H9 (cell line): ENCODE measurements at regions not wholly inside any gene's neighbourhood (a gene's known extent, or its start where the extent isn't known, plus 50 kb on each side); places are given as distances from the start of the nearest gene placed in this dataset.

Experiments
- DNase-seq: peaks from one replicate; pipeline ENCODE4 v3.0.0-alpha.2; 2017
- H2AFZ ChIP-seq: one replicate; pipeline ENCODE4 v1.6.1; 2013; ENCODE audit warnings: mild to moderate bottlenecking, low read length, control low read depth, moderate library complexity
- H2AK5ac ChIP-seq: 2 replicates; pipeline ENCODE4 v1.6.1; 2013; ENCODE audit warnings: low read length, control low read depth, mixed read lengths; ENCODE audit not compliant: insufficient read length
- H2BK120ac ChIP-seq: one replicate; pipeline ENCODE4 v1.6.1; 2013; ENCODE audit warnings: low read depth, mild to moderate bottlenecking, low read length, control low read depth, inconsistent platforms; ENCODE audit not compliant: poor library complexity, severe bottlenecking
- H2BK12ac ChIP-seq: 2 replicates; pipeline ENCODE4 v1.6.1; 2013; ENCODE audit warnings: low read length, control low read depth, mixed read lengths, low read depth; ENCODE audit not compliant: insufficient read length
- H2BK15ac ChIP-seq: 2 replicates; pipeline ENCODE4 v1.6.1; 2013; ENCODE audit warnings: low read depth, low read length, control low read depth
- H2BK20ac ChIP-seq: one replicate; pipeline ENCODE4 v1.6.1; 2013; ENCODE audit warnings: low read depth, mild to moderate bottlenecking, low read length, control low read depth, inconsistent platforms; ENCODE audit not compliant: poor library complexity, severe bottlenecking
- H2BK5ac ChIP-seq: 2 replicates; pipeline ENCODE4 v1.6.1; 2013; ENCODE audit warnings: low read length, control low read depth, mixed read lengths; ENCODE audit not compliant: insufficient read length
- H3K14ac ChIP-seq: 2 replicates; pipeline ENCODE4 v1.6.1; 2013; ENCODE audit warnings: low read length, control low read depth; ENCODE audit not compliant: insufficient read depth
- H3K18ac ChIP-seq: 2 replicates; pipeline ENCODE4 v1.6.1; 2013; ENCODE audit warnings: low read depth, mild to moderate bottlenecking, mixed read lengths, low read length, control low read depth; ENCODE audit not compliant: insufficient read length
- H3K23ac ChIP-seq: 2 replicates; pipeline ENCODE4 v1.6.1; 2013; ENCODE audit warnings: low read length, control low read depth, mixed read lengths, low read depth; ENCODE audit not compliant: insufficient read length
- H3K23me2 ChIP-seq: 2 replicates; pipeline ENCODE4 v1.6.1; 2013; ENCODE audit warnings: low read depth, mild to moderate bottlenecking, mixed read lengths, low read length, control low read depth; ENCODE audit not compliant: insufficient read length, poor library complexity, severe bottlenecking
- H3K27ac ChIP-seq: 2 replicates; pipeline ENCODE4 v1.5.1; 2013; ENCODE audit warnings: low read length, control low read depth, mixed read lengths, low read depth; ENCODE audit not compliant: insufficient read length
- H3K27me3 ChIP-seq: 2 replicates; pipeline ENCODE4 v1.6.1; 2013; ENCODE audit warnings: low read length, control low read depth, inconsistent platforms; ENCODE audit not compliant: insufficient read depth
- H3K4ac ChIP-seq: 2 replicates; pipeline ENCODE4 v1.6.1; 2013; ENCODE audit warnings: low read depth, mild to moderate bottlenecking, control low read depth, inconsistent platforms, low read length, moderate library complexity
- H3K4me1 ChIP-seq: 2 replicates; pipeline ENCODE4 v1.6.1; 2013; ENCODE audit warnings: low read length, control low read depth, inconsistent platforms; ENCODE audit not compliant: insufficient read depth
- H3K4me2 ChIP-seq: 2 replicates; pipeline ENCODE4 v1.6.1; 2013; ENCODE audit warnings: low read length, control low read depth, mixed read lengths; ENCODE audit not compliant: insufficient read length, insufficient read depth
- H3K56ac ChIP-seq: 2 replicates; pipeline ENCODE4 v1.6.1; 2013; ENCODE audit warnings: low read depth, mild to moderate bottlenecking, mixed read lengths, low read length, control low read depth; ENCODE audit not compliant: insufficient read length
- H3K79me1 ChIP-seq: 2 replicates; pipeline ENCODE4 v1.6.1; 2013; ENCODE audit warnings: low read depth, mild to moderate bottlenecking, moderate library complexity, low read length, control low read depth, inconsistent platforms; ENCODE audit not compliant: insufficient read depth, poor library complexity, severe bottlenecking
- H3K79me2 ChIP-seq: 2 replicates; pipeline ENCODE4 v1.6.1; 2013; ENCODE audit warnings: low read length, control low read depth, inconsistent platforms; ENCODE audit not compliant: insufficient read depth
- H3K9ac ChIP-seq: 2 replicates; pipeline ENCODE4 v1.6.1; 2013; ENCODE audit warnings: low read length, control low read depth, mixed read lengths; ENCODE audit not compliant: insufficient read length; ENCODE audit errors: extremely low read depth
- H3K9me3 ChIP-seq: one replicate; pipeline ENCODE4 v1.6.1; 2013; ENCODE audit warnings: low read depth, low read length, inconsistent platforms; ENCODE audit not compliant: control insufficient read depth
- H3T11ph ChIP-seq: one replicate; pipeline ENCODE4 v1.6.1; 2013; ENCODE audit warnings: mild to moderate bottlenecking, low read length, control low read depth, inconsistent platforms
- H4K20me1 ChIP-seq: one replicate; pipeline ENCODE4 v1.6.1; 2013; ENCODE audit not compliant: control insufficient read depth, insufficient read length, insufficient read depth
- H4K5ac ChIP-seq: 2 replicates; pipeline ENCODE4 v1.6.1; 2013; ENCODE audit warnings: low read depth, mild to moderate bottlenecking, mixed read lengths, low read length, control low read depth; ENCODE audit not compliant: insufficient read length
- H4K8ac ChIP-seq: replicated peaks from 2 replicates; pipeline ENCODE4 v1.6.1; 2013; ENCODE audit warnings: low read length, control low read depth, mixed read lengths, low read depth; ENCODE audit not compliant: insufficient read length
- H4K91ac ChIP-seq: 2 replicates; pipeline ENCODE4 v1.6.1; 2013; ENCODE audit warnings: low read depth, mild to moderate bottlenecking, moderate library complexity, mixed read lengths, low read length, control low read depth; ENCODE audit not compliant: insufficient read length
- H3K27ac Mint-ChIP-seq, 3 experiments: 2 replicates in 2 of 3; 3 replicates in 1 of 3; pipeline ENCODE4 v1.8.0; 2020 to 2021; ENCODE audit warnings: mixed read lengths in 3 of 3, mild to moderate bottlenecking in 1 of 3, moderate library complexity in 1 of 3
- H3K27me3 Mint-ChIP-seq: 2 replicates; pipeline ENCODE4 v1.8.0; 2021; ENCODE audit warnings: low read depth, mild to moderate bottlenecking, moderate library complexity, mixed read lengths
- H3K36me3 Mint-ChIP-seq, 3 experiments: 2 replicates in 2 of 3; 3 replicates in 1 of 3; pipeline ENCODE4 v1.8.0; 2020 to 2021; ENCODE audit warnings: low read depth in 3 of 3, mixed read lengths in 3 of 3; ENCODE audit not compliant: insufficient read depth in 1 of 3
- H3K4me1 Mint-ChIP-seq, 2 experiments: 2 replicates each; pipeline ENCODE4 v1.8.0; 2020; ENCODE audit warnings: mixed read lengths in 2 of 2
- H3K4me3 Mint-ChIP-seq, 2 experiments: 2 replicates in 1 of 2; 3 replicates in 1 of 2; pipeline ENCODE4 v1.8.0; 2020 to 2021; ENCODE audit warnings: mild to moderate bottlenecking in 2 of 2, mixed read lengths in 2 of 2, moderate library complexity in 1 of 2
- H3K9me3 Mint-ChIP-seq, 2 experiments: 2 replicates in 1 of 2; 3 replicates in 1 of 2; pipeline ENCODE4 v1.8.0; 2020; ENCODE audit warnings: mild to moderate bottlenecking in 2 of 2, mixed read lengths in 2 of 2, moderate library complexity in 1 of 2
- WGBS: extraction: QIAGEN DNeasy Blood & Tissue Kit; methylation state at CpG from one replicate; pipeline ENCODE4 v1.1.7; 2013; ENCODE audit warnings: missing lambda C conversion rate, low lambda C conversion rate, mixed read lengths; ENCODE audit not compliant: insufficient read length; ENCODE audit errors: extremely low coverage; 5-methylcytosine and 5-hydroxymethylcytosine counted together
- TF ChIP-seq, protein P1 (sequence below): fragments of 200-600 bp; sonication (generic); conservative IDR thresholded peaks from 3 replicates; pipeline ENCODE4 v1.8.0; 2021; ENCODE audit warnings: antibody characterized with exemption, mild to moderate bottlenecking

DNA sequence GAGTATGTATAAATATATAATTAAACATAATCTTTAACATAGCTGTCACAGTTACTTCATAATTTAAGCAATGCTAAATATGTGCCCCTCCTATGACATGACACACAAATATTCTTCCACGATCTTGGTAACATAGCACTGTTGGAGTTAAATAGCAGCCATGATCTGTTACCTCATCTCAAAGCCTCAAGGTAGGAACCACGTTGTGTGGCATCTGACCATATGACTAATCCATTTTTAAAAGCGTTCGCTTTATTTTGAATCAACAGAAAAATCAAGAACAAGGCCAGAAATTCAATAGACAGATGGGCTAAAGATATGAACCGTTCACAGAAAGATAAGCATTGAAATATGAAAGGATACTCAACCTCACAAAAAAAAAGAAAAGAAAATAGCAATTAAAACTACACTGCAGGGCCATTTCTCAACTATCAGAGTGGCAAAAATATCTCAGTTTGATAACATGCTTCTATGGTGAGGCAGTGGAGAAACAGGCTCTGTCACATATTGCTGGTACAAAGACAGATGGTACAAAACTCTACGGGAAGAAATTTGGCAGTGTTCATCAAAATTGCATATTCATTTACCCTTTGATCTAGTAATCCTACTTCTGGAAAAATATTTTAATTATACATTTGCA lies 105.9 kb downstream of the TMX3 start:
- no peak overlapping the region for H3K9ac ChIP-seq
- no peaks in the 10 kb centered on the region for H3K23me2 ChIP-seq
- H3K9me3 ChIP-seq: no peaks in the 10 kb centered on the region
- no peaks in the 10 kb centered on the region for H4K20me1 ChIP-seq
- no peak overlapping the region for H3K18ac ChIP-seq
- no peak overlapping the region for H4K5ac ChIP-seq
- H3K27ac Mint-ChIP-seq: no peak overlapping the region
- no peak overlapping the region for H2AFZ ChIP-seq
- no peaks in the 10 kb centered on the region for H3K4me1 Mint-ChIP-seq
- no peak overlapping the region for H4K8ac ChIP-seq
- TF ChIP-seq, protein P1, sequence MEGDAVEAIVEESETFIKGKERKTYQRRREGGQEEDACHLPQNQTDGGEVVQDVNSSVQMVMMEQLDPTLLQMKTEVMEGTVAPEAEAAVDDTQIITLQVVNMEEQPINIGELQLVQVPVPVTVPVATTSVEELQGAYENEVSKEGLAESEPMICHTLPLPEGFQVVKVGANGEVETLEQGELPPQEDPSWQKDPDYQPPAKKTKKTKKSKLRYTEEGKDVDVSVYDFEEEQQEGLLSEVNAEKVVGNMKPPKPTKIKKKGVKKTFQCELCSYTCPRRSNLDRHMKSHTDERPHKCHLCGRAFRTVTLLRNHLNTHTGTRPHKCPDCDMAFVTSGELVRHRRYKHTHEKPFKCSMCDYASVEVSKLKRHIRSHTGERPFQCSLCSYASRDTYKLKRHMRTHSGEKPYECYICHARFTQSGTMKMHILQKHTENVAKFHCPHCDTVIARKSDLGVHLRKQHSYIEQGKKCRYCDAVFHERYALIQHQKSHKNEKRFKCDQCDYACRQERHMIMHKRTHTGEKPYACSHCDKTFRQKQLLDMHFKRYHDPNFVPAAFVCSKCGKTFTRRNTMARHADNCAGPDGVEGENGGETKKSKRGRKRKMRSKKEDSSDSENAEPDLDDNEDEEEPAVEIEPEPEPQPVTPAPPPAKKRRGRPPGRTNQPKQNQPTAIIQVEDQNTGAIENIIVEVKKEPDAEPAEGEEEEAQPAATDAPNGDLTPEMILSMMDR: no peak
- no peak overlapping the region for H2BK12ac ChIP-seq
- H3K4me1 ChIP-seq: no peaks in the 10 kb centered on the region
- H3K27me3 ChIP-seq: no peaks in the 10 kb centered on the region
- H4K91ac ChIP-seq: no peak overlapping the region
- no peak overlapping the region for H2AK5ac ChIP-seq
- no peak overlapping the region for H2BK15ac ChIP-seq
- no peak overlapping the region for H2BK5ac ChIP-seq
- no peak overlapping the region for H3K23ac ChIP-seq
- no peak overlapping the region for H3K27ac ChIP-seq
- H3K56ac ChIP-seq: no peak overlapping the region
- no peaks in the 10 kb centered on the region for H3K36me3 Mint-ChIP-seq
- no peak overlapping the region for H3T11ph ChIP-seq
- no CpG with 5 or more reads among the region's 6 CpGs for WGBS
- H2BK120ac ChIP-seq: no peak overlapping the region
- no peaks in the 10 kb centered on the region for H3K27me3 Mint-ChIP-seq
- H2BK20ac ChIP-seq: no peak overlapping the region
- DNase-seq: no peak
- H3K9me3 Mint-ChIP-seq: no peaks in the 10 kb centered on the region; a peak in 1 of 5 replicates
- H3K4me3 Mint-ChIP-seq: no peak overlapping the region
- H3K4me2 ChIP-seq: no peak overlapping the region
- no peak overlapping the region for H3K14ac ChIP-seq
- no peak overlapping the region for H3K4ac ChIP-seq
- H3K79me2 ChIP-seq: no peaks in the 10 kb centered on the region
- no peaks in the 10 kb centered on the region for H3K79me1 ChIP-seq
